Subcutaneous abdominal adipose tissue (tissue), 5 donors: ENCODE measurements at regions not wholly inside any gene's neighbourhood (a gene's known extent, or its start where the extent isn't known, plus 50 kb on each side); places are given as distances from the start of the nearest gene placed in this dataset.

Source experiments
- H3K27ac ChIP-seq: one replicate; pipeline ENCODE4 v1.7.0; 2013; ENCODE audit warnings: low read depth, mild to moderate bottlenecking, inconsistent platforms, low read length, moderate library complexity
- H3K27me3 ChIP-seq, 5 donors: one replicate each; pipeline ENCODE4 v1.7.0; 2013; ENCODE audit warnings: low read length in 5 of 5, inconsistent platforms in 1 of 5; ENCODE audit not compliant: control insufficient read depth in 5 of 5, insufficient read depth in 4 of 5
- H3K36me3 ChIP-seq, 5 donors: one replicate each; pipeline ENCODE4 v1.7.0; 2013; ENCODE audit warnings: low read length in 5 of 5; ENCODE audit not compliant: control insufficient read depth in 5 of 5, insufficient read depth in 5 of 5
- H3K4me1 ChIP-seq, 5 donors: one replicate each; pipeline ENCODE4 v1.7.0; 2013; ENCODE audit warnings: low read length in 5 of 5, mild to moderate bottlenecking in 3 of 5, moderate library complexity in 1 of 5; ENCODE audit not compliant: control insufficient read depth in 5 of 5, insufficient read depth in 5 of 5
- H3K4me3 ChIP-seq, 5 donors: one replicate each; pipeline ENCODE4 v1.7.0; 2013; ENCODE audit warnings: low read length in 5 of 5, low read depth in 1 of 5
- H3K9ac ChIP-seq, 5 donors: one replicate each; pipeline ENCODE4 v1.7.0; 2013; ENCODE audit warnings: low read length in 5 of 5, mild to moderate bottlenecking in 4 of 5, moderate library complexity in 3 of 5
- H3K9me3 ChIP-seq, 5 donors: one replicate each; pipeline ENCODE4 v1.7.0; 2013; ENCODE audit warnings: low read length in 5 of 5; ENCODE audit not compliant: control insufficient read depth in 5 of 5
- donor health status: healthy.
- donor health status: healthy.
- donor health status: healthy.
- donor health status: healthy.
- donor health status: healthy.

DNA sequence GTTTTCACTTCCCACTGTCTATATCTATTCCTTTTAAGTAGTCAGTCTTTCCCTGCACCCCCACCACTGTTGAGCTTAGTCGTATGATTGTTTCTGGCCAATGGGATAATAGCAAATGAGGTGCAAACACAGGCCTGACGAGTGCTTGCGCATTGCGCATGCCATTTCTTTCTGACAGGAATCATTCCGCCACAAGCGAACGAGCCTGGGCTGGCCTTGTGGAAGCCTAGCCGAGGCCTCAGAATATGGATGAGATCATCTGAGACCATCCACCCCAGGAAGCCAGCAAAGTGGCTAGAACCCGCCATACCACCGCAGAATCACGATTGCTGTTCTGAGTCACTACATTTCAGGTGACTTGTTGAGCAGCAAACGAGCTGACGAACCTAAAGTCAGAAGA lies 52.2 kb upstream of the PRL start:
- no peak overlapping the region for H3K4me3 ChIP-seq
- H3K9me3 ChIP-seq, result no peaks in the 10 kb centered on the region
- H3K36me3 ChIP-seq, result no peaks in the 10 kb centered on the region
- no peak overlapping the region for H3K9ac ChIP-seq
- H3K4me1 ChIP-seq, result peaks cover 0 to 6% (median 4%) of the 10 kb centered on the region in 5 donors
- no peak overlapping the region for H3K27ac ChIP-seq
- H3K27me3 ChIP-seq, result no peaks in the 10 kb centered on the region

DNA sequence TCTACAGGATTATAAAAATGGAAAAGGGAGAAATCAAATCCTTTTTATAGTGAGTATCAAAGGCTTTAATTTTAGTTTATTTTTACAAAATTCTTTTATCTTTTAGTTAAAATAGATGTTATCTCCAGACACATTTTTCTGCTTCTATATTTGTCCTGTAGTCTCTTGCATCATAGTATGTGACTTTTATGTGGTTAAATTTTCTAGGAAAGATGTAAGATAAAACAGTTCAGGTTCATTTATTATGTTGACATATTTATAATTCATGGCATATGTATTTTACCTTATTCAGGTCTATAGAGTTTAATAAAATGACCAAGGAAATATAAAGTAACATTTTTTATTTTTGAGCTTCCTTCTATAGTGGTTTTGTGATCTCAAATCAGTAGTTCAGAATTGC lies 52.7 kb upstream of the PRL start:
- H3K4me3 ChIP-seq, result no peak overlapping the region
- H3K9me3 ChIP-seq, result no peaks in the 10 kb centered on the region
- no peaks in the 10 kb centered on the region for H3K27me3 ChIP-seq
- H3K4me1 ChIP-seq, result peaks cover 0 to 6% (median 4%) of the 10 kb centered on the region in 5 donors
- H3K9ac ChIP-seq, result no peak overlapping the region
- H3K36me3 ChIP-seq, result no peaks in the 10 kb centered on the region
- no peak overlapping the region for H3K27ac ChIP-seq

DNA sequence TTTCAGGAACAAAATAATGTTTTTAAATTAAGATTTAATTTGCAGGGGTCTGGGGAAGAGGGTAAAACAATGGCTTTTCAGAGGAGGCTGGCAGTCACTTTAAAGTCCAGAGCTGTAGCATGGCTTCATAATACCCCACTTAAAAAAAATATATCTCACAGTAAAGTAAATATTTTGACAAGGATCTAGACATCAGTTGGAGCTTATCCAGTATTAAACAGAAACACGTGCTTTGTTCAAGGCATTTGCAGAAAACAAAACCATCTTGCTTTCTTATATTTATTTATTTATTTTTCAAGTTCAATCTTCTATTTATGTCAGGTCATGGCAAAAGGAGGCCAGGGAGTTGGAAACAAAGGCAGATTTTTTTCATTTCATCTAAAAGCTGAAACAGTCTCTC lies 53.3 kb upstream of the PRL start:
- H3K27ac ChIP-seq, result no peak overlapping the region
- no peaks in the 10 kb centered on the region for H3K27me3 ChIP-seq
- H3K36me3 ChIP-seq, result no peaks in the 10 kb centered on the region
- no peak overlapping the region for H3K4me3 ChIP-seq
- H3K4me1 ChIP-seq, result peaks cover 0 to 6% (median 4%) of the 10 kb centered on the region in 5 donors
- H3K9ac ChIP-seq, result no peak overlapping the region
- no peaks in the 10 kb centered on the region for H3K9me3 ChIP-seq

DNA sequence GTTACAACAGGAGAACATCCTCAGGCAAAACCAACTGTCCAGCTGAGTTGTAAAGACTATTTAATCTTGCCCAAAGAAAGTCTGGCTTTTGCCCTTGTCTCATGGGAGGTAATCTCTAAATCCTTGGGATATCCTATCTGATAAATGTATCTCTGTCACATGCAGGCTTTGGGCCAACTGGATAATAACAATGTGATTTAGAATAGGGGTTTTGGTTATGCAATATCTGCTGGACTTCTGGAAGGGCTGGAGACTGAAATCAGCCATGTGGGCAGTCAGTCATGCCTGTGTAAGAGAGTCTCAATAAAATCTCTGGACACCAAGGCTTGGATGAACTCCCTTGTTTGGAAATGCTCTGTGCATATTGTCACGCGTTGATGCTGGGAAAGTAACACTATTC lies 56.3 kb upstream of the PRL start:
- Histone ChIP-seq H3K27ac (no peak overlapping the region), H3K9me3 (no peaks in the 10 kb centered on the region), H3K4me1 (peaks cover 0 to 6% (median 4%) of the 10 kb centered on the region in 5 donors), H3K36me3 (no peaks in the 10 kb centered on the region), H3K27me3 (no peaks in the 10 kb centered on the region), H3K4me3 (no peak overlapping the region), H3K9ac (no peak overlapping the region)

DNA sequence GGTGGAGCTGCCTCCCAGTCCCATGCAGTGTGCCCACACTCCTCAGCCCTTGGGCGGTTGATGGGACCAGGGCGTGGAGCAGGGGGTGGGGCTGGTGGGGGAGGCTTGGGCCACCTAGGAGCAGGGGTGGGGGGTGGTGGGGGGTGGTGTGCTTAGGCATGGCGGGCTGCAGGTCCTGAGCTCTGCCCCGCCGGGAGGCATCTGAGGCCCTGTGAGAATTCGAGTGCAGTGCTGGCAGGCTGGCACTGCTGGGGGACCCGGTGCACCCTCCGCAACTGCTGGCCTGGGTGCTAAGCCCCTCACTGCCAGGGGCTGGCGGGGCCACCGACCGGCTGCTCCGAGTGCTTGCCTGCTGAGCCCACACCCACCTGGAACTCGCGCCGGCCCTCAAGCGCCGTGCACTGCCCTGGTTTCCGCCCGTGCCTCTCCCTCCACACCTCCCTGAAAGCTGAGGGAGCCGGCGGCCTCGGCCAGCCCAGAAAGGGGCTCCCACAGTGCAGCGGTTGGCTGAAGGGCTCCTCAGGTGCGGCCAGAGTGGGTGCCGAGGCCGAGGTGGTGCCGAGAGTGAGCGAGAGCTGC lies 59.6 kb upstream of the PRL start:
- Histone ChIP-seq H3K36me3 (no peaks in the 10 kb centered on the region), H3K4me1 (peaks cover 0 to 6% (median 4%) of the 10 kb centered on the region in 5 donors), H3K9ac (no peak overlapping the region), H3K4me3 (no peak overlapping the region), H3K9me3 (peaks cover 0 to 1% (median under 1%) of the 10 kb centered on the region in 5 donors), H3K27me3 (no peaks in the 10 kb centered on the region), H3K27ac (no peak overlapping the region)

DNA sequence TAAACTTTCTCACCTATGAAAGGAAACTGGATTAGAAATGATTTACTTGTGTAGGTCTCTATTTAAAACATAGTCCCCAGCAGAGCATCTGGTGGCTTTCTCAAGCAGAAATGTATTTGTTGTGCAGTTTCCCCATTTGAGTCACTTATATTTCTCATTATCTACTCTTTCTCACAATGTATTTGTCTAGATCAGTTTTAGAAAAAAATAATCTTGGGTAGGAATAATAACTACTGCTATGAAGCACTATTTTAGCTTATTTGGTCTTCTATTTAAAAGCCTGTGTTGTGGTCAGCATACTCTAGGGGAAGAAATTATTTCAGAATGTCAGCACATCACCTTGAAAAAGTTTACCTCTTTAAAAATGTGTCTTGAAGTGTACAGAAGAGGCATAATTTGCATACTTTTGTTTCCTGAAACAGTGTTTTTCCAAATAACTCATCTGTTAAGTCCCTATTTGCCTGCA lies 60.9 kb upstream of the PRL start:
- Histone ChIP-seq H3K9me3 (peaks cover 0 to 5% (median 4%) of the 10 kb centered on the region in 5 donors), H3K9ac (no peak overlapping the region), H3K4me3 (no peak overlapping the region), H3K27me3 (no peaks in the 10 kb centered on the region), H3K27ac (no peak overlapping the region), H3K4me1 (peaks cover 0 to 6% (median 4%) of the 10 kb centered on the region in 5 donors), H3K36me3 (no peaks in the 10 kb centered on the region)

DNA sequence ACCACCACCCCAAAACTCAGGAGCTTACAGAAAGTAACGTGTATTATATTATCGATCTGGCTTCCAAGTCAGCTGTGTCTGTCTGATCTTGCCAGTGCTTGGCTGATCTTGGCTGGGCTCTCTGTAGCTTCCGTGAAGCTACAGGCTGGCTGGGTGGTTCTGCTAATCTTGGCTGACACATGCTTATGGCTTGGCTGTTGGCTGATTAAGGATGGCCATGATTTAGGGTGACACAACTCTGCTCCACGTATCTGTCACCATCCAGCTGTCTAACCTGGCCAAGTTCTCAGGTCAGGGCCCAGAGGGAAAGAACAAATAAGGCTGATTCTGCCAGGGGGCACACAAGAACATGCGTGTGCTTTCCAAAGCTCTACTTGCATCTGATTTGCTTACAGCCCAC lies 64.7 kb upstream of the PRL start:
- Histone ChIP-seq H3K4me3 (no peak overlapping the region), H3K9ac (no peak overlapping the region), H3K27ac (no peak overlapping the region), H3K36me3 (no peaks in the 10 kb centered on the region), H3K27me3 (no peaks in the 10 kb centered on the region), H3K9me3 (peaks cover 0 to 7% (median 4%) of the 10 kb centered on the region in 5 donors), H3K4me1 (peaks cover 0 to 13% (median 7%) of the 10 kb centered on the region in 5 donors)

DNA sequence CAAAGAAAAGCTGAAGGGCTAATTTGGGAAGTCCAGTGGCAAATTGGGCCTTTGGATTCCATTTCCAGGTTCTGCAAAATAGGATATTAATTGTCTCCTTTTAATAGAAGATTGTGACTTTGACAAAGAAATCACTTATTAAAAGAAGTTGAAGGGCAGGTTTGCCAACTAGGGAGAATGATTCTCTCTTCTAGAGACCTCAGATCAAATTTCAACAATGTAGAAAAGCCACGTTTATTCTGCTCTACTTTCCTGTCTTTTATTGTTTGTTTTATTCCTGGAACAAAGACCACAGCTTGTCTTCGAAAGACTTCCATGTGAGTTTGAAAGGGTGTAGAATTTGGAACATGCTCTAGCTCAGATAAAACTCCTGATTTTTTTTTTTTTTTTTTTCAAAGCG lies 65.5 kb upstream of the PRL start:
- no peaks in the 10 kb centered on the region for H3K27me3 ChIP-seq
- no peaks in the 10 kb centered on the region for H3K36me3 ChIP-seq
- no peak overlapping the region for H3K27ac ChIP-seq

GRCh38 chr6:22363166-22363713 lies 66.4 kb upstream of the PRL start:
- no peak overlapping the region for H3K9ac ChIP-seq
- H3K9me3 ChIP-seq, result peaks cover 0 to 7% (median 4%) of the 10 kb centered on the region in 5 donors
- H3K27me3 ChIP-seq, result no peaks in the 10 kb centered on the region
- H3K4me1 ChIP-seq, result peaks cover 0 to 18% (median 14%) of the 10 kb centered on the region in 5 donors
- no peak overlapping the region for H3K27ac ChIP-seq
- H3K4me3 ChIP-seq, result no peak overlapping the region
- H3K36me3 ChIP-seq, result no peaks in the 10 kb centered on the region

More for the DNA sequence above, 65.5 kb upstream of the PRL start:
- no peak overlapping the region for H3K4me3 ChIP-seq
- no peak overlapping the region for H3K9ac ChIP-seq
- peaks cover 0 to 7% (median 4%) of the 10 kb centered on the region in 5 donors for H3K9me3 ChIP-seq
- peaks cover 0 to 16% (median 14%) of the 10 kb centered on the region in 5 donors for H3K4me1 ChIP-seq

GRCh38 chr6:22363714-22364239 lies 66.9 kb upstream of the PRL start:
- Histone ChIP-seq H3K4me3 (no peak overlapping the region), H3K27me3 (no peaks in the 10 kb centered on the region), H3K27ac (no peak overlapping the region), H3K9ac (no peak overlapping the region), H3K4me1 (peaks cover 0 to 18% (median 14%) of the 10 kb centered on the region in 5 donors), H3K9me3 (peaks cover 0 to 7% (median 4%) of the 10 kb centered on the region in 5 donors), H3K36me3 (no peaks in the 10 kb centered on the region)
